ENCODE measurements at regions not wholly inside any gene's neighbourhood (a gene's known extent, or its start where the extent isn't known, plus 50 kb on each side); places are given as distances from the start of the nearest gene placed in this dataset.
"Not testable (repeated sequence)": the region's sequence is repeated elsewhere in the genome, so short reads cannot be mapped to it uniquely, and the experiment has no call there.

DNA sequence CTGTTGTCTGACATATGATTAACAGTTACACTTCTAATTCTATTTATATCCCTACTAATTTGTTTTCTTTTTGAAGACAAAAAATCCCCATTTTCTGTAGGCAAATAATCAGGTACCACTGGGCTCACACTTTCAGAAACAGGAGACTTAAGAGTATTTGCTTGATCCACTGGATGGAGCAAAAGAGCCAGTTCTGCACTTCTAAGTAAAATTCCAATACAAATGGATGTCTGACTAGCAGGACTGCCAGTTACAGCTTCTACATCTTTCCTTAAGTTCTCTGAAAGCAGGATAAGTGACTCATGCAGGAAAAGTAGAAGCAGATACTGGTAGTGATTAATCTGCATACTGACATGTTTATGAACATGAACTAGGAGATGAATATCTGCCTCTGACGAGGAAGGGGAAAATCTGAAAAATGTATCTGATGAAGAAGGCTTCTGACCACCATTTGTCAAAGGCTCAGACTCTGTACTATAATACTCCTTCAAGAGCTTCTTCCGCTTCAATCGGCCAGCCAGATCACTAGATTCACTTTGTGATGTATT, 73.8 kb upstream of the ANKS1B start:
- DNase-seq, result no peak
- TF ChIP-seq, protein P1, sequence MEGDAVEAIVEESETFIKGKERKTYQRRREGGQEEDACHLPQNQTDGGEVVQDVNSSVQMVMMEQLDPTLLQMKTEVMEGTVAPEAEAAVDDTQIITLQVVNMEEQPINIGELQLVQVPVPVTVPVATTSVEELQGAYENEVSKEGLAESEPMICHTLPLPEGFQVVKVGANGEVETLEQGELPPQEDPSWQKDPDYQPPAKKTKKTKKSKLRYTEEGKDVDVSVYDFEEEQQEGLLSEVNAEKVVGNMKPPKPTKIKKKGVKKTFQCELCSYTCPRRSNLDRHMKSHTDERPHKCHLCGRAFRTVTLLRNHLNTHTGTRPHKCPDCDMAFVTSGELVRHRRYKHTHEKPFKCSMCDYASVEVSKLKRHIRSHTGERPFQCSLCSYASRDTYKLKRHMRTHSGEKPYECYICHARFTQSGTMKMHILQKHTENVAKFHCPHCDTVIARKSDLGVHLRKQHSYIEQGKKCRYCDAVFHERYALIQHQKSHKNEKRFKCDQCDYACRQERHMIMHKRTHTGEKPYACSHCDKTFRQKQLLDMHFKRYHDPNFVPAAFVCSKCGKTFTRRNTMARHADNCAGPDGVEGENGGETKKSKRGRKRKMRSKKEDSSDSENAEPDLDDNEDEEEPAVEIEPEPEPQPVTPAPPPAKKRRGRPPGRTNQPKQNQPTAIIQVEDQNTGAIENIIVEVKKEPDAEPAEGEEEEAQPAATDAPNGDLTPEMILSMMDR (IDR thresholded peaks at IDR 0.05; ENCODE audit: low read depth, low read length), result 0 out of 2 replicates have a peak, but pooled peaks have one; percentile 6
- Histone ChIP-seq H3K4me1 (no peaks in the 10 kb centered on the region; the same call in 1 of the 2 replicates), H3K27me3 (no peaks in the 10 kb centered on the region), H3K9me3 (no peaks in the 10 kb centered on the region), H3K36me3 (peaks cover 5% of the 10 kb centered on the region; the same call in 1 of the 2 replicates), H3K4me3 (ENCODE audit: low read depth, low read length) (no peak overlapping the region)

DNA sequence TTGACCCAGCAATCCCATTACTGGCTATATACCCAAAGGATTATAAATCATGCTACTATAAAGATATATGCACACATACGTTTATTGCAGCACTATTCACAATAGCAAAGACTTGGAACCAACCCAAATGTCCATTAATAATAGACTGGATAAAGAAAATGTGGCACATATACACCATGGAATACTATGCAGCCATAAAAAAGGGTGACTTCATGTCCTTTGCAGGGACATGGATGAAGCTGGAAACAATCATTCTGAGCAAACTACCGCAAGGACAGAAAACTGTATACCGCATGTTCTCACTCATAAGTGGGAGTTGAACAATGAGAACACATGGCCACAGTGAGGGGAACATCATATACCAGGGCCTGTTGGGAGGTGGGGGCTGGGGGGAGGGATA, 61.5 kb upstream of the ANKS1B start:
- H3K4me3 ChIP-seq (ENCODE audit: low read depth, low read length); H3K27me3 ChIP-seq; H3K4me1 ChIP-seq; H3K9me3 ChIP-seq; DNase-seq: not testable (repeated sequence)
- H3K36me3 ChIP-seq, result peaks cover 14% of the 10 kb centered on the region

DNA sequence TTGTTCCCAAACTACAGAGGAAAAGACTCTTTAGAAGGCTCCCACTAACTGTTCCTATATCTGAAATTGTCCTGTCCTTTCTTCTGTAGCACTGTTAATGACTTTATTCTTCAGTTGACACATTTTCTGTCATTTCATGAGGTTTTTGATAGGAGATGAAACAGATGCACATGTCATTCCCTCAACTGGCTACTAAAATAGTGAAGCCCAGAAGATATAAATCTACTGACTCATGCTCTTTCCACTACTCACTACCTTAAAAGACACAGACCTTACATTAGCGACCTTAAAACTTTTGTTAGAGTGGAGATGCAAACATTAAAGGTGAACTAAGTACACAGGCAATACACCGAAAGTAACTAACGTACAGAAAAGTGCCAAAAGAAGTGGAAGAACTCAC, 59.5 kb upstream of the ANKS1B start:
- H3K36me3 ChIP-seq, result peaks cover 14% of the 10 kb centered on the region
- DNase-seq, result no peak
- no peaks in the 10 kb centered on the region for H3K4me1 ChIP-seq
- no peak overlapping the region for H3K4me3 ChIP-seq (ENCODE audit: low read depth, low read length)
- TF ChIP-seq, protein P1 (IDR thresholded peaks at IDR 0.05; ENCODE audit: low read depth, low read length), result no peak
- no peaks in the 10 kb centered on the region for H3K9me3 ChIP-seq
- H3K27me3 ChIP-seq, result no peaks in the 10 kb centered on the region

DNA sequence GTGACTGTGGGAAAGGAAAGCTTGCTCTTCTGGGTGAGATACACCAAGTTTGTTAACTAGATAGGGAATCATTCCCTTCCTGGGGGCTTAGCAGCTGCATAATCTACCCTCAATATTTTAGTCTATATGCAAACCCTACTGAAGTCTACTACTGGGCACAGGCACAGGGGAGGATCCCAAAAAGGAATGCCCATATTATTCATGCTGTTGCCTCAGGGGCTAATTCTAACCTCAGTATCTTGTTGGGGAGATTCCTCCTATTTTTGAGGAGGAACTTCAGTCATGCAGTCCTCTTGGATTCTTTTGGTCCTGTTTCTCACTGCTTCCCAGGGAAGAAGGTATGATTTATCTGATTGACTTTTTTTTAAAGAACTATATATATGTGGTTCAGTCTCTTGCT, 58.9 kb upstream of the ANKS1B start:
- no peak for DNase-seq
- TF ChIP-seq, protein P1 (IDR thresholded peaks at IDR 0.05; ENCODE audit: low read depth, low read length), result no peak
- Histone ChIP-seq H3K36me3 (peaks cover 14% of the 10 kb centered on the region), H3K9me3 (no peaks in the 10 kb centered on the region), H3K4me3 (ENCODE audit: low read depth, low read length) (no peak overlapping the region), H3K27me3 (no peaks in the 10 kb centered on the region), H3K4me1 (no peaks in the 10 kb centered on the region)
